ENCODE measurements at regions not wholly inside any gene's neighbourhood (a gene's known extent, or its start where the extent isn't known, plus 50 kb on each side); places are given as distances from the start of the nearest gene placed in this dataset.

- Histone ChIP-seq H3K4me2 (ENCODE audit: control insufficient read depth, extremely low read depth, insufficient read depth, low read depth, low read length) (peak overlapping the region; percentile 88), H3K4me3 (ENCODE audit: control insufficient read depth in 2 of 3, extremely low read depth in 1 of 3, insufficient read depth in 2 of 3, low read depth in 1 of 3, low read length in 3 of 3) (no peak overlapping the region), H3K27ac (ENCODE audit: control insufficient read depth, insufficient read depth, low read length) (peak overlapping the region; percentile 98), H3K9me3 (ENCODE audit: control insufficient read depth, low read depth, low read length) (no peaks in the 10 kb centered on the region), H2AFZ (ENCODE audit: control insufficient read depth, low read length) (peak overlapping the region; percentile 45), H3K9me1 (ENCODE audit: control insufficient read depth, extremely low read depth, insufficient read depth, low read length) (no peaks in the 10 kb centered on the region), H3K36me3 (ENCODE audit: control insufficient read depth in 2 of 2, extremely low read depth in 1 of 2, insufficient read depth in 2 of 2, low read length in 2 of 2) (no peaks in the 10 kb centered on the region), H3K27me3 (ENCODE audit: control insufficient read depth, extremely low read depth, insufficient read depth, low read length) (no peaks in the 10 kb centered on the region), H3K4me1 (ENCODE audit: control insufficient read depth, extremely low read depth, insufficient read depth, low read length) (peaks cover 55% of the 10 kb centered on the region), H3K79me2 (ENCODE audit: control insufficient read depth, insufficient read depth, low read length) (no peaks in the 10 kb centered on the region), H4K20me1 (ENCODE audit: control insufficient read depth, extremely low read depth, insufficient read depth, low read length) (no peaks in the 10 kb centered on the region), H3K9ac (ENCODE audit: control insufficient read depth, extremely low read depth, insufficient read depth, low read length) (no peak overlapping the region)
- no peak for TF ChIP-seq CTCF (optimal IDR thresholded peaks at IDR 0.05 in 1 of 3, IDR thresholded peaks at IDR 0.05 in 1 of 3, conservative IDR thresholded peaks at IDR 0.05 in 1 of 3; ENCODE audit: extremely low read depth in 1 of 3, insufficient read depth in 2 of 3, low read length in 3 of 3)
- TF ChIP-seq EZH2 (IDR thresholded peaks at IDR 0.05; ENCODE audit: low read length), result no peak
- dilution Hi-C loops (cut with MboI; ENCODE audit: extremely low pct_ligation_motif_present, low sequenced_read_pairs), result no loop called here
- DNase-seq (ENCODE audit: low read depth, low spot score) (no peak), FAIRE-seq (peak; percentile 88)
These were observed 77.2 kb upstream of the BOD1L1 start for GRCh38 chr4:13704761-13705160.

GRCh38 chr4:13705521-13706041 is 78.1 kb upstream of the BOD1L1 start:
- Histone ChIP-seq H3K36me3 (ENCODE audit: control insufficient read depth in 2 of 2, extremely low read depth in 1 of 2, insufficient read depth in 2 of 2, low read length in 2 of 2) (no peaks in the 10 kb centered on the region), H3K27me3 (ENCODE audit: control insufficient read depth, extremely low read depth, insufficient read depth, low read length) (no peaks in the 10 kb centered on the region), H3K4me2 (ENCODE audit: control insufficient read depth, extremely low read depth, insufficient read depth, low read depth, low read length) (peak overlapping the region; percentile 88), H3K4me1 (ENCODE audit: control insufficient read depth, extremely low read depth, insufficient read depth, low read length) (peaks cover 50% of the 10 kb centered on the region), H2AFZ (ENCODE audit: control insufficient read depth, low read length) (peak overlapping the region; percentile 81), H3K79me2 (ENCODE audit: control insufficient read depth, insufficient read depth, low read length) (no peaks in the 10 kb centered on the region), H3K9me3 (ENCODE audit: control insufficient read depth, low read depth, low read length) (no peaks in the 10 kb centered on the region), H3K4me3 (ENCODE audit: control insufficient read depth in 2 of 3, extremely low read depth in 1 of 3, insufficient read depth in 2 of 3, low read depth in 1 of 3, low read length in 3 of 3) (peak overlapping the region; percentile 17 to 65 (median 57)), H3K27ac (ENCODE audit: control insufficient read depth, insufficient read depth, low read length) (peak overlapping the region; percentile 98), H3K9ac (ENCODE audit: control insufficient read depth, extremely low read depth, insufficient read depth, low read length) (peak overlapping the region; percentile 80), H3K9me1 (ENCODE audit: control insufficient read depth, extremely low read depth, insufficient read depth, low read length) (no peaks in the 10 kb centered on the region), H4K20me1 (ENCODE audit: control insufficient read depth, extremely low read depth, insufficient read depth, low read length) (no peaks in the 10 kb centered on the region)
- no peak for TF ChIP-seq CTCF (optimal IDR thresholded peaks at IDR 0.05 in 1 of 3, IDR thresholded peaks at IDR 0.05 in 1 of 3, conservative IDR thresholded peaks at IDR 0.05 in 1 of 3; ENCODE audit: extremely low read depth in 1 of 3, insufficient read depth in 2 of 3, low read length in 3 of 3)
- TF ChIP-seq EZH2 (IDR thresholded peaks at IDR 0.05; ENCODE audit: low read length), result no peak
- DNase-seq (ENCODE audit: low read depth, low spot score), result no peak
- dilution Hi-C loops (cut with MboI; ENCODE audit: extremely low pct_ligation_motif_present, low sequenced_read_pairs), result no loop called here
- peak; percentile 94 for FAIRE-seq
